Hepatocyte (in vitro differentiated cells): ENCODE measurements at regions not wholly inside any gene's neighbourhood (a gene's known extent, or its start where the extent isn't known, plus 50 kb on each side); places are given as distances from the start of the nearest gene placed in this dataset.

Experiments used
- DNase-seq: peaks from one replicate; pipeline ENCODE4 v3.0.0-alpha.2; 2016; ENCODE audit warnings: low spot score
- H2AFZ ChIP-seq: fragments of 200-600 bp; sonication (generic); 2 replicates; pipeline ENCODE4 v1.6.0; 2016; ENCODE audit warnings: antibody characterized with exemption, mild to moderate bottlenecking
- H3K27ac ChIP-seq: fragments of 200-600 bp; sonication (generic); 2 replicates; pipeline ENCODE4 v1.5.1; 2016; ENCODE audit warnings: mild to moderate bottlenecking
- H3K27me3 ChIP-seq: fragments of 200-600 bp; sonication (generic); 2 replicates; pipeline ENCODE4 v1.6.1; 2016
- H3K36me3 ChIP-seq: fragments of 200-600 bp; sonication (generic); replicated peaks from 2 replicates; pipeline ENCODE4 v1.5.1; 2016; ENCODE audit warnings: low read depth; ENCODE audit not compliant: insufficient read depth
- H3K4me1 ChIP-seq: fragments of 200-600 bp; sonication (generic); 2 replicates; pipeline ENCODE4 v1.5.1; 2016; ENCODE audit warnings: mild to moderate bottlenecking, moderate library complexity; ENCODE audit not compliant: insufficient read depth
- H3K4me2 ChIP-seq: fragments of 200-600 bp; sonication (generic); 2 replicates; pipeline ENCODE4 v1.6.0; 2016
- H3K4me3 ChIP-seq: fragments of 200-600 bp; sonication (generic); 2 replicates; pipeline ENCODE4 v1.5.1; 2016; ENCODE audit warnings: mild to moderate bottlenecking
- H3K79me2 ChIP-seq: fragments of 200-600 bp; sonication (generic); 2 replicates; pipeline ENCODE4 v1.6.0; 2017; ENCODE audit warnings: mild to moderate bottlenecking
- H3K9me2 ChIP-seq: fragments of 200-600 bp; sonication (generic); replicated peaks from 2 replicates; pipeline ENCODE4 v1.6.0; 2017; ENCODE audit warnings: mild to moderate bottlenecking; ENCODE audit not compliant: insufficient read depth
- H3K9me3 ChIP-seq: fragments of 200-600 bp; sonication (generic); 2 replicates; pipeline ENCODE4 v1.5.1; 2016; ENCODE audit warnings: low read depth, mild to moderate bottlenecking
- H4K20me1 ChIP-seq: fragments of 200-600 bp; sonication (generic); 2 replicates; pipeline ENCODE4 v1.6.0; 2016; ENCODE audit warnings: mild to moderate bottlenecking; ENCODE audit not compliant: insufficient read depth, poor library complexity, severe bottlenecking
- EZH2 ChIP-seq: fragments of 200-600 bp; sonication (generic); IDR thresholded peaks from 2 replicates; pipeline ENCODE4 v1.6.1; 2016; ENCODE audit warnings: antibody characterized with exemption, mild to moderate bottlenecking, borderline replicate concordance
- EZH2phosphoT487 ChIP-seq: fragments of 200-600 bp; sonication (generic); IDR thresholded peaks from one replicate; pipeline ENCODE4 v1.6.1; 2018; ENCODE audit warnings: antibody characterized with exemption, mild to moderate bottlenecking, low read depth, moderate library complexity; ENCODE audit not compliant: unreplicated experiment, severe bottlenecking
- WGBS: methylation state at CpG from one replicate; pipeline ENCODE4 v1.1.6; 2016; ENCODE audit warnings: low lambda C conversion rate; ENCODE audit errors: missing lambda C conversion rate; 5-methylcytosine and 5-hydroxymethylcytosine counted together
- TF ChIP-seq, protein P1 (sequence below): fragments of 200-600 bp; sonication (generic); IDR thresholded peaks from 2 replicates; pipeline ENCODE4 v1.5.1; 2016; ENCODE audit warnings: antibody characterized with exemption, mild to moderate bottlenecking; ENCODE audit not compliant: poor library complexity

DNA sequence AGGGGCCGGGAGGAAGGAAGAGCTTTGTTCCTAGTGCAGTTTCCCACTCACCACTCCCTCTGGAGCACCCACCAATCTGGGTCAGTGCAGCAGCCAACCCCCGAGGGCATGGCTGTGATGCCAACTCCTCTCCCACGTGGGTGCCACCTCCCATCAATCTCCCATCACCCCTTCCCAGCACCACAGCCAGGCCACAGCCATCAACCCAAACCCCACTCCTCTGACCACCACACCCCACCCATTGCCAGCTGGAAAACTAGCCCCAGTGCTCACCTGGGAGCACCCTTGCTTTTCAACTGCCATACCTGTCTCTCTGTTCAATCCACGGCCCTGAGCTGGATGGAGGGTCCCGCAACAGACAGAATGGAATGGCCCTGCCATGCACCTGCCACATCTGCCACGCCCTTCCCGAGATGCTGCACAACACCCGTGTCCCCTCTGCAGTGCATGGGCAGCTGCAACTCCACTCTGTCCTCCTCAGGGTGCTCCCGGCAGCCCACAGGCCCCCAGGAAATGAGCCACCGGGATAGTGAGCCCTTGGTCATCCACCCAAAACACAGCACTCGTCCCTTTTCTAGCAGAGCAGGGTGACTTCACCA is 112.4 kb upstream of the ID2 start:
- WGBS = 94% methylated on average over 10 of the region's 11 CpGs
- Histone ChIP-seq H3K4me1 (peaks cover 23% of the 10 kb centered on the region), H3K4me3 (no peak overlapping the region), H3K9me3 (no peaks in the 10 kb centered on the region), H3K79me2 (no peaks in the 10 kb centered on the region), H3K27me3 (no peaks in the 10 kb centered on the region), H3K36me3 (no peaks in the 10 kb centered on the region), H3K9me2 (no peaks in the 10 kb centered on the region), H3K27ac (no peak overlapping the region), H2AFZ (no peak overlapping the region), H4K20me1 (no peaks in the 10 kb centered on the region), H3K4me2 (no peak overlapping the region)
- no peak for DNase-seq
- TF ChIP-seq, protein P1, sequence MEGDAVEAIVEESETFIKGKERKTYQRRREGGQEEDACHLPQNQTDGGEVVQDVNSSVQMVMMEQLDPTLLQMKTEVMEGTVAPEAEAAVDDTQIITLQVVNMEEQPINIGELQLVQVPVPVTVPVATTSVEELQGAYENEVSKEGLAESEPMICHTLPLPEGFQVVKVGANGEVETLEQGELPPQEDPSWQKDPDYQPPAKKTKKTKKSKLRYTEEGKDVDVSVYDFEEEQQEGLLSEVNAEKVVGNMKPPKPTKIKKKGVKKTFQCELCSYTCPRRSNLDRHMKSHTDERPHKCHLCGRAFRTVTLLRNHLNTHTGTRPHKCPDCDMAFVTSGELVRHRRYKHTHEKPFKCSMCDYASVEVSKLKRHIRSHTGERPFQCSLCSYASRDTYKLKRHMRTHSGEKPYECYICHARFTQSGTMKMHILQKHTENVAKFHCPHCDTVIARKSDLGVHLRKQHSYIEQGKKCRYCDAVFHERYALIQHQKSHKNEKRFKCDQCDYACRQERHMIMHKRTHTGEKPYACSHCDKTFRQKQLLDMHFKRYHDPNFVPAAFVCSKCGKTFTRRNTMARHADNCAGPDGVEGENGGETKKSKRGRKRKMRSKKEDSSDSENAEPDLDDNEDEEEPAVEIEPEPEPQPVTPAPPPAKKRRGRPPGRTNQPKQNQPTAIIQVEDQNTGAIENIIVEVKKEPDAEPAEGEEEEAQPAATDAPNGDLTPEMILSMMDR = no peak
- no peak for TF ChIP-seq EZH2
- no peak for TF ChIP-seq EZH2phosphoT487

DNA sequence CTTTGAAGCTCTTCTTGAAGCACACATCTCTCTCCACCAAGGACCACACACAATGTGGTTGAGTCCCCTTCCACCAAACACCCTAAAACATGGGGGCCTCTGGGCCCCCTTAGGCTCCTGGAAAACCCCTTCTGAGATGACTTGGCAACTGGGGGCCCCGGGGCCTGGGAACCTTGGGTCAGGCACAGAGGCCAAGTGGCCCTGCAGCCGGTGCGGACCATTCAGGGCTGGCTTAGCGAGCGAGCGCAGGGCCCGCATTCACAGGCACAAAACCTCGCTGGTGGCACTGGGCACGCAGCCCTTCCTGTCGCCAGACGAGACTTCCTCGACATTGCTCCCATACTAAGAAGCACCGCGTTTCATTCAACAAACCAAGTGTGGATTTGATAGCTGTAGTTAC is 111.2 kb upstream of the ID2 start:
- Histone ChIP-seq H3K9me2 (no peaks in the 10 kb centered on the region), H3K4me3 (no peak overlapping the region), H3K36me3 (no peaks in the 10 kb centered on the region), H3K27me3 (no peaks in the 10 kb centered on the region), H3K4me2 (no peak overlapping the region), H3K9me3 (no peaks in the 10 kb centered on the region), H3K79me2 (no peaks in the 10 kb centered on the region), H4K20me1 (no peaks in the 10 kb centered on the region), H3K4me1 (peaks cover 35% of the 10 kb centered on the region), H2AFZ (no peak overlapping the region), H3K27ac (no peak overlapping the region)
- 96% methylated on average over 14 of the region's 14 CpGs for WGBS
- no peak for DNase-seq
- TF ChIP-seq EZH2phosphoT487 = no peak

GRCh38 chr2:8571301-8571791 is 110.5 kb upstream of the ID2 start:
- Histone ChIP-seq H3K36me3 (no peaks in the 10 kb centered on the region), H3K4me3 (no peak overlapping the region), H3K4me1 (peaks cover 35% of the 10 kb centered on the region), H3K27me3 (no peaks in the 10 kb centered on the region), H3K4me2 (no peak overlapping the region), H3K27ac (peak overlapping the region; percentile 91), H2AFZ (no peak overlapping the region), H4K20me1 (no peaks in the 10 kb centered on the region), H3K9me3 (no peaks in the 10 kb centered on the region), H3K9me2 (no peaks in the 10 kb centered on the region), H3K79me2 (no peaks in the 10 kb centered on the region)
- TF ChIP-seq EZH2 = no peak
- no peak for TF ChIP-seq EZH2phosphoT487
- TF ChIP-seq, protein P1 = no peak
- no peak for DNase-seq
- WGBS = 80% methylated on average over 13 of the region's 13 CpGs

- Histone ChIP-seq H3K4me2 (no peak overlapping the region), H3K4me1 (peaks cover 35% of the 10 kb centered on the region), H2AFZ (no peak overlapping the region), H3K27ac (peak overlapping the region; percentile 91), H3K9me3 (no peaks in the 10 kb centered on the region), H3K9me2 (no peaks in the 10 kb centered on the region), H4K20me1 (no peaks in the 10 kb centered on the region), H3K27me3 (no peaks in the 10 kb centered on the region), H3K4me3 (no peak overlapping the region), H3K36me3 (no peaks in the 10 kb centered on the region), H3K79me2 (no peaks in the 10 kb centered on the region)
- TF ChIP-seq EZH2 (no peak), EZH2phosphoT487 (no peak)
- TF ChIP-seq, protein P1 = no peak
- DNase-seq = peak; percentile 47
- WGBS = 48% methylated on average over 9 of the region's 10 CpGs
Observed at GRCh38 chr2:8571792-8572499, 109.9 kb upstream of the ID2 start.
